ENCODE measurements at regions not wholly inside any gene's neighbourhood (a gene's known extent, or its start where the extent isn't known, plus 50 kb on each side); places are given as distances from the start of the nearest gene placed in this dataset.

GRCh38 chr7:145511004-145511403 lies 605.6 kb upstream of the CNTNAP2 start:
- H3K79me2 ChIP-seq (replicated peaks; ENCODE audit: insufficient read depth): no peaks in the 10 kb centered on the region
- peaks cover 12% of the 10 kb centered on the region; the same call in 1 of the 2 replicates for H3K36me3 ChIP-seq (ENCODE audit: insufficient read depth)
- H3K4me3 ChIP-seq: no peak overlapping the region
- DNase-seq (ENCODE audit: low spot score): no peak
- Mint-ChIP-seq H3K4me1 (no peaks in the 10 kb centered on the region), H3K27ac (no peak overlapping the region), H3K27me3 (ENCODE audit: insufficient read depth, low read depth, poor library complexity) (peaks cover 3% of the 10 kb centered on the region), H3K36me3 (ENCODE audit: low read depth) (peaks cover 6% of the 10 kb centered on the region; the same call in 1 of the 3 replicates), H3K9me3 (peaks cover 75% of the 10 kb centered on the region), H3K4me3 (no peak overlapping the region)
- no peak for ATAC-seq
- no peak overlapping the region for H3K4me2 ChIP-seq
- H3F3A ChIP-seq (replicated peaks; ENCODE audit: low read depth): no peaks in the 10 kb centered on the region
- H2AFZ ChIP-seq: no peak overlapping the region
- H3K4me1 ChIP-seq (ENCODE audit: insufficient read depth): no peaks in the 10 kb centered on the region
- no peaks in the 10 kb centered on the region for H3K9me2 ChIP-seq (ENCODE audit: insufficient read depth)
- H3K27me3 ChIP-seq (ENCODE audit: insufficient read depth): no peaks in the 10 kb centered on the region
- TF ChIP-seq CTCF (conservative IDR thresholded peaks at IDR 0.05; ENCODE audit: low read depth in 2 of 2) (no peak), POLR2AphosphoS5 (IDR thresholded peaks at IDR 0.05; ENCODE audit: low read depth) (no peak), STAT1 (IDR thresholded peaks at IDR 0.05; ENCODE audit: unreplicated experiment) (no peak), EZH2 (IDR thresholded peaks at IDR 0.05; ENCODE audit: low read depth, unreplicated experiment) (no peak), NANOG (IDR thresholded peaks at IDR 0.05; ENCODE audit: borderline replicate concordance) (no peak), JUNB (IDR thresholded peaks at IDR 0.05; ENCODE audit: unreplicated experiment) (no peak)
- no peak overlapping the region for H3K27ac ChIP-seq (ENCODE audit: low read depth)
- no peaks in the 10 kb centered on the region for H4K20me1 ChIP-seq (replicated peaks; ENCODE audit: insufficient read depth)

- H3K4me3 ChIP-seq: no peak overlapping the region
- Mint-ChIP-seq H3K4me3 (no peak overlapping the region), H3K9me3 (peaks cover 80% of the 10 kb centered on the region), H3K27ac (no peak overlapping the region), H3K4me1 (no peaks in the 10 kb centered on the region), H3K36me3 (ENCODE audit: low read depth) (peaks cover 17% of the 10 kb centered on the region), H3K27me3 (ENCODE audit: insufficient read depth, low read depth, poor library complexity) (peaks cover 2% of the 10 kb centered on the region)
- H3F3A ChIP-seq (replicated peaks; ENCODE audit: low read depth): no peaks in the 10 kb centered on the region
- no peak for DNase-seq (ENCODE audit: low spot score)
- H3K27ac ChIP-seq (ENCODE audit: low read depth): no peak overlapping the region
- no peaks in the 10 kb centered on the region for H3K79me2 ChIP-seq (replicated peaks; ENCODE audit: insufficient read depth)
- no peaks in the 10 kb centered on the region for H4K20me1 ChIP-seq (replicated peaks; ENCODE audit: insufficient read depth)
- H3K9me2 ChIP-seq (ENCODE audit: insufficient read depth): no peaks in the 10 kb centered on the region
- no peak for ATAC-seq
- H3K36me3 ChIP-seq (ENCODE audit: insufficient read depth): peaks cover 14% of the 10 kb centered on the region; the same call in 1 of the 2 replicates
- no peak overlapping the region for H2AFZ ChIP-seq
- H3K4me2 ChIP-seq: no peak overlapping the region
- no peaks in the 10 kb centered on the region for H3K4me1 ChIP-seq (ENCODE audit: insufficient read depth)
- H3K27me3 ChIP-seq (ENCODE audit: insufficient read depth): no peaks in the 10 kb centered on the region
- TF ChIP-seq ZNF462 (CRISPR knock-in tag; IDR thresholded peaks at IDR 0.05) (no peak), REST (IDR thresholded peaks at IDR 0.05; ENCODE audit: unreplicated experiment) (no peak), POLR2AphosphoS5 (IDR thresholded peaks at IDR 0.05; ENCODE audit: low read depth) (no peak), CREB1 (CRISPR knock-in tag; IDR thresholded peaks at IDR 0.05; ENCODE audit: low read depth) (no peak)
These were observed 618.6 kb upstream of the CNTNAP2 start for GRCh38 chr7:145497911-145498525.

Measured in GM23338 (cell line).